ENCODE measurements at regions not wholly inside any gene's neighbourhood (a gene's known extent, or its start where the extent isn't known, plus 50 kb on each side); places are given as distances from the start of the nearest gene placed in this dataset.

DNA sequence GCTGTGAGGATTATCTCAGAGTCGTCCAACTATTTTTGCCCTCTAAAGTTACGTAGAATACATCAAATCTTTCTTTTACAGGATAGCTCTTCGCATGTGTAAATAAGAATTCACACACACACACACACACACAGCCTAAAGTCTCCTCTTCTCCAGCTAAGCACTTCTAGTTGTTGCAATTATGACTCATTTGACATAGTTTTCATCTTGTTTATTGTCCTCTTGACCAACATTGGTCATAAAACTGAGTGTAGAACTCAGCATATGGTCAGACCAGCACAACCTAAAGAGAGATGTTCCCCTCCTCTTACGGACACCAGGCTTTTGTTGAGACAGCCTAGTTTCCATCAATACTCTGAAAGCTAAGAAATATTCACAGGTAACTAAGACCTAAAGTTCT, 234.2 kb downstream of the BLID start:
- DNase-seq (ENCODE audit: low spot score) = no peak
- in situ Hi-C loops (cut with MboI; ENCODE audit: low pct_unique_long_range_greater_than_20kb, low sequenced_read_pairs, unreplicated experiment) = no loop called here
- TF ChIP-seq, protein P1, sequence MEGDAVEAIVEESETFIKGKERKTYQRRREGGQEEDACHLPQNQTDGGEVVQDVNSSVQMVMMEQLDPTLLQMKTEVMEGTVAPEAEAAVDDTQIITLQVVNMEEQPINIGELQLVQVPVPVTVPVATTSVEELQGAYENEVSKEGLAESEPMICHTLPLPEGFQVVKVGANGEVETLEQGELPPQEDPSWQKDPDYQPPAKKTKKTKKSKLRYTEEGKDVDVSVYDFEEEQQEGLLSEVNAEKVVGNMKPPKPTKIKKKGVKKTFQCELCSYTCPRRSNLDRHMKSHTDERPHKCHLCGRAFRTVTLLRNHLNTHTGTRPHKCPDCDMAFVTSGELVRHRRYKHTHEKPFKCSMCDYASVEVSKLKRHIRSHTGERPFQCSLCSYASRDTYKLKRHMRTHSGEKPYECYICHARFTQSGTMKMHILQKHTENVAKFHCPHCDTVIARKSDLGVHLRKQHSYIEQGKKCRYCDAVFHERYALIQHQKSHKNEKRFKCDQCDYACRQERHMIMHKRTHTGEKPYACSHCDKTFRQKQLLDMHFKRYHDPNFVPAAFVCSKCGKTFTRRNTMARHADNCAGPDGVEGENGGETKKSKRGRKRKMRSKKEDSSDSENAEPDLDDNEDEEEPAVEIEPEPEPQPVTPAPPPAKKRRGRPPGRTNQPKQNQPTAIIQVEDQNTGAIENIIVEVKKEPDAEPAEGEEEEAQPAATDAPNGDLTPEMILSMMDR (IDR thresholded peaks at IDR 0.05; ENCODE audit: extremely low read depth, insufficient read depth, missing control alignments) = no peak

DNA sequence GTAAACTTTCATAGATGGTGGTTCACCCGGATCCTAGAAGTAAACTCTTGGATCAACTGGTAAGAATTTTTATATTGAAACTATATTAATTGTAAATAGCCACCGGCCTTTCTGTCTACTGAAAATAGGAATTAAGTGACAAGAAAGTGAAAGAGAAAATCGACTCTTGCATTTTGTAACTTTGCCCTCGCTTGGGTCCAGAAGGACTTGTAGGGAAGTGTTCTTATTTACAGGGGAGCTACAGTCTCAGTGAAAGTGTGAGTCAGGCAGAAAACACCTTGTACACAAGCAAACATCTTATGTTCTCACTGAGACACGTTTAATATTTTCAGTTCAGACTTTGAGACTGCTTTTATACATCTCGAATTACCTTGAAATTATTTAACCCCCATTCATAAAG, 238.9 kb downstream of the BLID start:
- TF ChIP-seq, protein P1 (IDR thresholded peaks at IDR 0.05; ENCODE audit: extremely low read depth, insufficient read depth, missing control alignments) = no peak
- DNase-seq (ENCODE audit: low spot score) = no peak
- in situ Hi-C loops (cut with MboI; ENCODE audit: low pct_unique_long_range_greater_than_20kb, low sequenced_read_pairs, unreplicated experiment) = no loop called here

DNA sequence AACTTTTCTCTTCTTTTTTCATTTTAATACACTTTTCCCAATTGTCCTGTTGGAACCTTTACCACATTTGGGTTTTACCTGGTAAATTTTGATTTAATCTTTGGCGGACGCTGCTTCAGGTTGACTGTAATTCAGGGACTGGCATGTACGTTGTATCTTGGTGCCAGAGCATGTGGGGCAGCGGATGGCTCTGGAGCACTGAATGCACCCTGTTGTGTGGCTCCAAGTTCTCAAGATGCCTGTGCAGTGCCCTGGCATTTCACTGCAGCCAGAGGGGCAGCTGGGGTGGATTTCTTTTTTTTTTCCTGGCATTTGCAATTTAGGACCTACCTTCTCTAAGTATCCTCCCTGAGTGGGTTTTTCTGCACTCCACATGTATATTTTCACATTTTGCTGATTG, 242.2 kb downstream of the BLID start:
- DNase-seq (ENCODE audit: low spot score) = no peak
- TF ChIP-seq, protein P1 (IDR thresholded peaks at IDR 0.05; ENCODE audit: extremely low read depth, insufficient read depth, missing control alignments) = no peak
- in situ Hi-C loops (cut with MboI; ENCODE audit: low pct_unique_long_range_greater_than_20kb, low sequenced_read_pairs, unreplicated experiment) = no loop called here

DNA sequence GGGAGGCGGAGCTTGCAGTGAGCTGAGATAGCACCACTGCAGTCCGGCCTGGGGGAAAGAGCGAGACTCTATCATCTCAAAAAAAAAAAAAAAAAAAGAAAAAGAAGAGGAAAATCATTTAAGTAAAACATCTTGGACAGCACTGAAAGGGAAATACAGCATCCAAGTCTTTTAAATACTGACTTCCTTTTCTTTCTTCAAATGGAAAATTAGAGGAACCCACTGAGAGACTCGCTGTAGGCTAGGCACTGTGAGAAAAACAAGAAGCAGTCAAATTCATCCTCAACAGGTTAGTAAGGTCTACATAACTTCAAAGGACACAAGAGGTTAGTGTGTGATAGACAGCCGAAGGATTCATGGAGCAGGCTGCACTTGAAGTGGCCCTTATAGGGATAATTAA, 243.7 kb downstream of the BLID start:
- TF ChIP-seq, protein P1 (IDR thresholded peaks at IDR 0.05; ENCODE audit: extremely low read depth, insufficient read depth, missing control alignments) = no peak
- no peak for DNase-seq (ENCODE audit: low spot score)
- in situ Hi-C loops (cut with MboI; ENCODE audit: low pct_unique_long_range_greater_than_20kb, low sequenced_read_pairs, unreplicated experiment) = no loop called here

DNA sequence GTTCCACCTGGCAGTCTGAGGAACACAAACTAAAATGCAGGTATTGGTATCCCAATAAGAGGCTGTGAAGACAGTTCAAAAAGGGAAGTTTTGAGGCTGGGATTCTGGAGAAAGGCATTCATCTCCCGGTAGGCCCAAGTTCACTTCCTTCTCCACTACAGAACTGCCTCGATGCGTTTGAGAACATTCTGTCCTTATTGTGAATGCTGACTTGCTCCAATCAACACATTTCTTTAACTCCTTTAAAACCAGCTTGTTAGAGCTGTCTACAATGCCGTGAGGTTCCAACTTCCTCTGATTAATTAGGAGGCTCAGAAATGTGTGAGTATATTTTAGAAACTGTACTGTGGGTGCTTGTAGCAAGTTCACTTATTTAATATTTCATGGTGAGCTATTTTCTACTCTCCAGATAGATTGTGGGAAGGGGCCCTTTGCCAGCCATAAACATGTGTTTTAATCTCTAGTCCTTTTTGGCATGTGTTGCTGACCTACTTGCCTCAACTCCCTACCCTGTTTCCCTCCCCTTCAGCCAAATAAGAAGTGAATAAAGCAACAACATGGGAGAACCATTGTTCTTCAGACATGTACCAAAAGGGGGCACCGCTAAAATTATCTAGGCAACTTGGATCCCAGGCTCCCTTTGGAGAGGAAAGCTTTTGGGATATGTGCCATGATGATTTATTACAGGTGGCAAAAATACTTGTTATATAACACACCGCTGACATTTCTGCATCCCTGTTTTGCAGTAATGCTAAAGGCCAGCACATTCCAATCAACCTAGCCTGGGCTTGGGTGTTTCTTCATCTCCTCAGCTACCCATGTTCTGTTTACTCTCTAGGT, 245.6 kb downstream of the BLID start:
- in situ Hi-C loops (cut with MboI; ENCODE audit: low pct_unique_long_range_greater_than_20kb, low sequenced_read_pairs, unreplicated experiment) = no loop called here
- TF ChIP-seq, protein P1 (IDR thresholded peaks at IDR 0.05; ENCODE audit: extremely low read depth, insufficient read depth, missing control alignments) = no peak
- DNase-seq (ENCODE audit: low spot score) = no peak

DNA sequence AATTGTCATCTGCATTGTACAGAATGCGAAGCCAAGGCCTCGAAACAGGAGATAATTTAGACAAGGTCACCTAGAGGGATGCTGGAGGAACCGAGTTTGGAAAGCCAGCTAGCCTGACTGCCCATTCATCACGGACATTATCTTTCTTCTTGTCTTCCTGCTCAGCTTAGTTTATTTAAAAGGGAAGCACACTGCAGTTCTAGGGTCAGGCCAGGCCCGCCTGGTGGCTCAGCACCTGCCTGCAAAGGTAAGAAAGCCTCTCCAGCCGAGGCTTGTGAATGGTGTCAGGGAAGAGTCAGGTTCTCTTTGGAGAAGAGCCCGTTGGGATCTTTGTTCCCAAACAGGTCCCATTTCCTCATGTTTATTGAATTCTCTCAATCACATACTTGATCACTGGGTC, 246.5 kb downstream of the BLID start:
- DNase-seq (ENCODE audit: low spot score) = no peak
- in situ Hi-C loops (cut with MboI; ENCODE audit: low pct_unique_long_range_greater_than_20kb, low sequenced_read_pairs, unreplicated experiment) = no loop called here
- TF ChIP-seq, protein P1 (IDR thresholded peaks at IDR 0.05; ENCODE audit: extremely low read depth, insufficient read depth, missing control alignments) = no peak
